Mesendoderm (in vitro differentiated cells): ENCODE measurements at regions not wholly inside any gene's neighbourhood (a gene's known extent, or its start where the extent isn't known, plus 50 kb on each side); places are given as distances from the start of the nearest gene placed in this dataset.
"Not testable (repeated sequence)": the region's sequence is repeated elsewhere in the genome, so short reads cannot be mapped to it uniquely, and the experiment has no call there.

Experiments
- DNase-seq: peaks from one replicate; pipeline ENCODE4 v3.0.0; 2013
- H2AK5ac ChIP-seq: 2 replicates; pipeline ENCODE4 v1.6.1; 2013; ENCODE audit warnings: low read length, inconsistent platforms
- H2BK120ac ChIP-seq: 2 replicates; pipeline ENCODE4 v1.6.1; 2013; ENCODE audit warnings: low read depth, mild to moderate bottlenecking, low read length, moderate library complexity, mixed read lengths
- H2BK15ac ChIP-seq: replicated peaks from 2 replicates; pipeline ENCODE4 v1.6.1; 2013; ENCODE audit warnings: low read depth, mild to moderate bottlenecking, moderate library complexity
- H2BK5ac ChIP-seq: 2 replicates; pipeline ENCODE4 v1.6.1; 2013; ENCODE audit warnings: low read length, inconsistent platforms
- H3K18ac ChIP-seq: 2 replicates; pipeline ENCODE4 v1.6.1; 2013; ENCODE audit warnings: mild to moderate bottlenecking, low read length, mixed read lengths
- H3K23ac ChIP-seq: one replicate; pipeline ENCODE4 v1.6.1; 2013; ENCODE audit warnings: low read length
- H3K27ac ChIP-seq: 2 replicates; pipeline ENCODE4 v1.5.1; 2013; ENCODE audit warnings: low read depth, mild to moderate bottlenecking, inconsistent platforms, low read length, moderate library complexity
- H3K27me3 ChIP-seq: 2 replicates; pipeline ENCODE4 v1.6.1; 2013; ENCODE audit warnings: low read length, control low read depth, mild to moderate bottlenecking, inconsistent platforms; ENCODE audit not compliant: insufficient read depth, poor library complexity
- H3K36me3 ChIP-seq: 2 replicates; pipeline ENCODE4 v1.6.1; 2013; ENCODE audit warnings: low read length, inconsistent platforms; ENCODE audit not compliant: control insufficient read depth, insufficient read depth
- H3K4ac ChIP-seq: one replicate; pipeline ENCODE4 v1.6.1; 2013; ENCODE audit warnings: low read depth, mild to moderate bottlenecking, low read length, moderate library complexity
- H3K4me1 ChIP-seq: 2 replicates; pipeline ENCODE4 v1.6.1; 2013; ENCODE audit warnings: low read depth, low read length, inconsistent platforms; ENCODE audit not compliant: control insufficient read depth
- H3K4me2 ChIP-seq: 2 replicates; pipeline ENCODE4 v1.6.1; 2013; ENCODE audit warnings: low read length
- H3K4me3 ChIP-seq: 2 replicates; pipeline ENCODE4 v1.5.1; 2013; ENCODE audit warnings: mild to moderate bottlenecking, low read length
- H3K56ac ChIP-seq: one replicate; pipeline ENCODE4 v1.6.1; 2013; ENCODE audit warnings: low read length
- H3K79me1 ChIP-seq: 2 replicates; pipeline ENCODE4 v1.6.1; 2013; ENCODE audit warnings: low read length, inconsistent platforms
- H3K79me2 ChIP-seq: 2 replicates; pipeline ENCODE4 v1.6.1; 2013; ENCODE audit warnings: mild to moderate bottlenecking, low read length; ENCODE audit not compliant: control insufficient read depth, insufficient read depth
- H3K9ac ChIP-seq: 2 replicates; pipeline ENCODE4 v1.6.1; 2013; ENCODE audit warnings: low read length, inconsistent platforms
- H4K5ac ChIP-seq: one replicate; pipeline ENCODE4 v1.6.1; 2013; ENCODE audit warnings: low read length
- H4K8ac ChIP-seq: one replicate; pipeline ENCODE4 v1.6.1; 2013; ENCODE audit warnings: low read depth, mild to moderate bottlenecking, control low read depth, low read length, moderate library complexity
- WGBS: extraction: QIAGEN DNeasy Blood & Tissue Kit; methylation state at CpG from one replicate; pipeline ENCODE4 v1.1.7; 2013; ENCODE audit warnings: low lambda C conversion rate, missing lambda C conversion rate; ENCODE audit not compliant: insufficient coverage; ENCODE audit errors: extremely low coverage; 5-methylcytosine and 5-hydroxymethylcytosine counted together

GRCh38 chr15:49723981-49724380 is 103.1 kb downstream of the DTWD1 start:
- Histone ChIP-seq H3K27ac (no peak overlapping the region), H3K79me2 (no peaks in the 10 kb centered on the region), H3K4me3 (no peak overlapping the region), H4K5ac (no peak overlapping the region), H3K27me3 (no peaks in the 10 kb centered on the region), H3K4me2 (no peak overlapping the region), H3K23ac (no peak overlapping the region), H3K79me1 (no peaks in the 10 kb centered on the region), H3K4me1 (no peaks in the 10 kb centered on the region), H2BK15ac (no peak overlapping the region), H4K8ac (no peak overlapping the region), H2BK120ac (no peak overlapping the region), H2BK5ac (no peak overlapping the region), H3K9ac (no peak overlapping the region), H3K4ac (no peak overlapping the region), H3K18ac (no peak overlapping the region), H3K56ac (no peak overlapping the region), H2AK5ac (no peak overlapping the region), H3K36me3 (no peaks in the 10 kb centered on the region)
- no CpG with 5 or more reads among the region's 2 CpGs for WGBS
- no peak for DNase-seq

DNA sequence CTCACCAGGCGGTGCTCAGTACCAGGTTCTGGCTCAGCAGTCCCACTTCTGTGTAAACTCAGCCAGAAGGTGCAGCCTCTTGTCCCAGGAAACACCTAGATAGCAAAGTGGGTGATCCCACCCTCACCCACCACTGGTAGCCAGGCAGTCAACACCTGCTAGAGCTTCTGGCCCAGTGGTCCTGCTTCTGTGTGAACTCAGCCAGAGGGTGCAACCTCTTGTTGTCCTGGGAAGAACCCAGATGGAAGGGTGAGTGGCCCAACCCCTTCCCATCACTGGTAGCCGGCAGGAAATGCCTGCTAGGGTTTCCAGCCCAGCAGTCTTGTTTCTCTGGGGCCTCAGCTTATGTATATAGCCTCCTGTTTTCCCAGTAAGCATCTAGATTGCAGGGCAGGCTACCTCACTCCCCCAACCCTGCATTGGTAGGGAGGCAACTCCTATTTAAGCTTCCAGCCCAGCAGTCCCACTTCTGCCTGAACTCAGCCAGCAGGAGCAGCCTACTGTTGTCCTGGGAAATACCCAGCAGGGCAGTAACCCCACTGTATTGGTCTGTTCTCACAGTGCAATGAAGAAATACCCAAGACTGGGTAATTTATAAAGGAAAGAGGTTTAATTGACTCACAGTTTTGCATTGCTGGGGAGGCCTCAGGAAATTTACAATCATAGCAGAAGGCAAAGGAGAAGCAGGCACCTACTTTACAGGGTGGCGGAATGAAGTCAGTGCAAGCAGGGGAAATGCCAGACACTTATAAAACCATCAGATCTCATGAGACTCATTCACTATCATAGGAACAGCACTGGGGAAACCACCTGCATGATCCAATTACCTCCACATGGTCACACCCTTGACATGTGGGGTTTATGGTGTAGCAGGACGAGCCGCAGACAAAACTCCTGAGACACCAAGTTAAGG is 110.6 kb downstream of the DTWD1 start:
- Histone ChIP-seq H3K79me1 (no peaks in the 10 kb centered on the region), H3K4me2 (no peak overlapping the region), H3K4ac (no peak overlapping the region), H3K27me3 (no peaks in the 10 kb centered on the region), H3K27ac (no peak overlapping the region), H2BK15ac (no peak overlapping the region), H4K5ac (no peak overlapping the region), H3K79me2 (no peaks in the 10 kb centered on the region), H2BK120ac (no peak overlapping the region), H3K23ac (no peak overlapping the region), H3K36me3 (no peaks in the 10 kb centered on the region), H3K4me3 (no peak overlapping the region), H3K56ac (peak overlapping the region; percentile 44), H4K8ac (no peak overlapping the region), H3K9ac (no peak overlapping the region), H3K18ac (no peak overlapping the region), H2BK5ac (no peak overlapping the region), H3K4me1 (no peaks in the 10 kb centered on the region), H2AK5ac (no peak overlapping the region)
- no CpG with 5 or more reads among the region's 5 CpGs for WGBS
- DNase-seq, result peak; percentile 45

DNA sequence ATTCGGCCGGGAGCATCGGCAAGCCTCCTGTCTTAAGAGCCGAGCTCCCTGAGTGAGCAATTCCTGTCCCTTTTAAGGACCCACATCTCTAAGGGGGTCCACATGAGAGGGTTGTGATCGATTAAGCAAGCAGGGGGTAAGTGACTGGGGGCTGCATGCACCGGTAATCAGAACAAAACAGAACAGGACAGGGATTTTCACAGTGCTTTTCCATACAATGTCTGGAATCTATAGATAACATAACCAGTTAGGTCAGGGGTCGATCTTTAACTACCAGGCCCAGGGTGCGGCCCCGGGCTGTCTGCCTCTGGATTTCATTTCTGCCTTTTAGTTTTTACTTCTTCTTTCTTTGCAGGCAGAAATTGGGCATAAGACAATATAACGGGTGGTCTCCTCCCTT is 111.3 kb downstream of the DTWD1 start:
- not testable (repeated sequence) for H4K5ac ChIP-seq, H3K27ac ChIP-seq, H2BK5ac ChIP-seq, H3K4me2 ChIP-seq, H3K4ac ChIP-seq, H3K18ac ChIP-seq, H2AK5ac ChIP-seq, DNase-seq, H3K4me1 ChIP-seq, H3K79me1 ChIP-seq, H3K4me3 ChIP-seq, H2BK120ac ChIP-seq, H3K9ac ChIP-seq, H3K23ac ChIP-seq, H4K8ac ChIP-seq, H3K79me2 ChIP-seq, H2BK15ac ChIP-seq, H3K36me3 ChIP-seq, H3K27me3 ChIP-seq
- no CpG with 5 or more reads among the region's 10 CpGs for WGBS
- H3K56ac ChIP-seq, result peak overlapping the region; percentile 12

GRCh38 chr15:49734089-49734488 is 113.2 kb downstream of the DTWD1 start:
- not testable (repeated sequence) for H3K4me2 ChIP-seq, H3K4me3 ChIP-seq, H3K56ac ChIP-seq, DNase-seq, H2BK120ac ChIP-seq, H2BK15ac ChIP-seq, H3K4ac ChIP-seq, H3K23ac ChIP-seq, H4K5ac ChIP-seq, H4K8ac ChIP-seq, H3K36me3 ChIP-seq, H3K27me3 ChIP-seq, H3K79me1 ChIP-seq, H2BK5ac ChIP-seq, H3K27ac ChIP-seq, H2AK5ac ChIP-seq, H3K18ac ChIP-seq, H3K4me1 ChIP-seq, H3K9ac ChIP-seq, H3K79me2 ChIP-seq
- no CpG with 5 or more reads among the region's 1 CpG for WGBS

DNA sequence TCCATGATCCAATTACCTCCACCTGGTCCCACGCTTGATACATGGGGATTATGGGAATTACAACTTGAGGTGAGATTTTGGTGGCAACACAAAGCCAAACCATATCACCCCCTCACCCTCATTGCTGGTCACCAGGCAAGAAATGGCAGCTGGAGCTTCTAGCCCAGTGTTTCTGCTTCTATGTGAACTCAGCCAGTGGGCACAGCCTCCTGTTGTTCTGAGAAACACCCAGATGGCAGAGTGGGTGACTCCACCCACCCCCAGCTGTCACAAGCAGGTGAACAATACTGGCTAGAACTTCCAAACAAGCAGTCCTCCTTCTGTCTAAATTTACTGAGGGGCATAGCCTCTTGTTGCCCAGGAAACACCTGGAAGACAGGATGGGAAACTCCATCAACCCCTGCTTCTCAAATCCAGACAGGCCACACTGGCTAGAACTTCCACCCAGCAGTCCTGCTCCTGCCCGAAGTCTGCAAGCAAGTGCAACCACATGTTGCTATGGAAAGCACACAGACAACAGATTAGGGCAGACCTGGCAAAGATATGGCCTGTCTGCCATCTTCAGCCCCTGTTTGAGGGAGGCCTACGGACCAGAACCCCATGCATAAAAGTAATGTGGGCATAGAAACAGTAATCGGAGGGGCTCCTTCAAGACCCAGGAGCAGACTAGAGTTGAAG is 114.1 kb downstream of the DTWD1 start:
- H4K5ac ChIP-seq, result no peak overlapping the region
- no peak overlapping the region for H4K8ac ChIP-seq
- no peak overlapping the region for H3K27ac ChIP-seq
- no peak overlapping the region for H3K56ac ChIP-seq
- WGBS, result no CpG with 5 or more reads among the region's 4 CpGs
- no peaks in the 10 kb centered on the region for H3K79me2 ChIP-seq
- H3K18ac ChIP-seq, result no peak overlapping the region
- no peak overlapping the region for H2BK120ac ChIP-seq
- no peak overlapping the region for H3K4me3 ChIP-seq
- H3K79me1 ChIP-seq, result no peaks in the 10 kb centered on the region
- no peak overlapping the region for H2BK15ac ChIP-seq
- H3K27me3 ChIP-seq, result no peaks in the 10 kb centered on the region
- no peak for DNase-seq
- no peaks in the 10 kb centered on the region for H3K36me3 ChIP-seq
- no peak overlapping the region for H2BK5ac ChIP-seq
- no peak overlapping the region for H3K9ac ChIP-seq
- no peak overlapping the region for H2AK5ac ChIP-seq
- no peak overlapping the region for H3K4ac ChIP-seq
- no peaks in the 10 kb centered on the region for H3K4me1 ChIP-seq
- H3K4me2 ChIP-seq, result no peak overlapping the region
- H3K23ac ChIP-seq, result no peak overlapping the region
